NT2/D1 (cell line): ENCODE measurements at regions not wholly inside any gene's neighbourhood (a gene's known extent, or its start where the extent isn't known, plus 50 kb on each side); places are given as distances from the start of the nearest gene placed in this dataset.

Experiments used
- YY1 ChIP-seq: IDR thresholded peaks from 2 replicates; pipeline ENCODE4 v1.6.1; 2011; ENCODE audit not compliant: insufficient read length, insufficient read depth
- ZNF274 ChIP-seq: IDR thresholded peaks from 2 replicates; pipeline ENCODE4 v1.6.1; 2011; ENCODE audit warnings: mild to moderate bottlenecking, low read depth, low read length

- no peak for TF ChIP-seq ZNF274
- TF ChIP-seq YY1: no peak
These were observed 327.2 kb downstream of the MRPL39 start for GRCh38 chr21:25280061-25280460.
